HG02642 (cell line): ENCODE measurements at regions not wholly inside any gene's neighbourhood (a gene's known extent, or its start where the extent isn't known, plus 50 kb on each side); places are given as distances from the start of the nearest gene placed in this dataset.
"Not testable (repeated sequence)": the region's sequence is repeated elsewhere in the genome, so short reads cannot be mapped to it uniquely, and the experiment has no call there.

Source experiments
- ATAC-seq: cut with Tn5 transposase; IDR thresholded peaks from one replicate; pipeline ENCODE4 v1.9.1; 2021; ENCODE audit warnings: mild to moderate bottlenecking; ENCODE audit not compliant: unreplicated experiment, poor library complexity

DNA sequence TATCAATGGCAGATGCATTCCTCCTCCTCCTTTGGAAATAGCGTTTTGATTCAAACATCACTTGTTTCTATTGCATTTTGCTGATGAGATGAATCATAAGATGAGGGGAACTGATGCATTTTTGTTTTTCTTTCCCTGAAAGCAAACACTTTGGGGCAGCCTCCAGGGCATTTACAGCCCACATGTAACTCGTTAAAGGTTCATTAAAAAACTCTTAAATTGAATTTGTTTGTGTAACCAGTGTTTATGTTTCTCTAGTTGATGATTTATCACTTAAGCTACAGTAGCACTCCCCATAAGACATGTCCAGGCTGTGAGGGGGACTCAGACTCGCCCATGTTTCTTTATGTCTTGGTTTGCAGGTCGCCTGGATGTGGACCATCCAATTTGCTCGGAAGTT, 246.1 kb upstream of the ANKH start:
- ATAC-seq: no peak

DNA sequence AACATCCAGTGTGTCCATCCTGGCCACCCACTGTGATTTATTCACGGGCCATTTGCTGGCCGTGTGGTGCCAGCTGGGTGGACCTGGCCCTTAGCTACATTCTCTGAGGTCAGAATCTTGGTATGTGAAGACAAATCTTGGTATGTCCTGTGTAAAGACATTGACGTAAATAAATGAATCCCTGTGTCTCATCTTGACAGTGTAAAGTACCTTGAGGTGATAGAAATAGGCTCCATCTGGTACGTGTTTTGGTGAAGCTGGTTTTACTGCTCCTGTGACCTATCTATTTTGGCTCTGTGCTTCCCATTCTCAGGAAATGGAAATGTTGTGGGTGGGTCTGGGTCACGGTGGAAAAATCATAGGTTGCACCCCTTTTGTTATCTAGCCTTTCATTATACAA, 245.4 kb upstream of the ANKH start:
- no peak for ATAC-seq

DNA sequence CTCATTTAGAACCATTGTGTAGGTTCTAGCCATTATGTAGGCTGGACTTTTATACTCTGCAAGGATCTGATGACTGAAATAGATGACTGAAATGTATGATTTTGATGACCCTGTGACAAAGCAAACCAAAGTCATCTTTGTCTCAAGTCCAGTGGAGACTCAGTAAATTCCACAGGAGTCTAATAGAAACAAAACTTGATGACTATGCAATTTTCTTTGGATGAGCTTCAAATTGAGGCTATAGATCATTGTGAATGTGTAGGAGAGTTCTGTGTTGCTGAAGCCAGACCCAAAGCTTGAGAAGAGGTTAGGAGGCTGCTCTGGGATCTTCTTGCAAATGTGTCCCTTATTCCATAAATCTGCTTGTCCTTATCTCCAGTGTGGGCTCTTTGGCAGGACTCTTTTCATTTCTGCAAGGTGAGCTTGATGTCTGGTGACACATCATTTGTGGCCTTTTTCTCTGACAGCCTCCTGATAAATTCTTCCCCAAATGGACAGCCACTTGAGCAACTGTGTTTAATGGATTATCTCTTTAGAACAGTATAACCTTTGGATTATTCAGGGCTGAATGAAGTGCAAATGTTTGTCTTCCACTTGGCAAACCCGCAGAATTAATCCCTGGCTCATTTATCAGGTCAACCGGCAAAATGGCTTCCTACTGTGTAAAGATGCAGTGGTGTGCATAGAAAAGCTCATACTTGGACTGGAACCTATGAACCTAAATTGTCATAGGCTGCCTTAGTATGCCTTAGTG, 235.1 kb upstream of the ANKH start:
- no peak for ATAC-seq

DNA sequence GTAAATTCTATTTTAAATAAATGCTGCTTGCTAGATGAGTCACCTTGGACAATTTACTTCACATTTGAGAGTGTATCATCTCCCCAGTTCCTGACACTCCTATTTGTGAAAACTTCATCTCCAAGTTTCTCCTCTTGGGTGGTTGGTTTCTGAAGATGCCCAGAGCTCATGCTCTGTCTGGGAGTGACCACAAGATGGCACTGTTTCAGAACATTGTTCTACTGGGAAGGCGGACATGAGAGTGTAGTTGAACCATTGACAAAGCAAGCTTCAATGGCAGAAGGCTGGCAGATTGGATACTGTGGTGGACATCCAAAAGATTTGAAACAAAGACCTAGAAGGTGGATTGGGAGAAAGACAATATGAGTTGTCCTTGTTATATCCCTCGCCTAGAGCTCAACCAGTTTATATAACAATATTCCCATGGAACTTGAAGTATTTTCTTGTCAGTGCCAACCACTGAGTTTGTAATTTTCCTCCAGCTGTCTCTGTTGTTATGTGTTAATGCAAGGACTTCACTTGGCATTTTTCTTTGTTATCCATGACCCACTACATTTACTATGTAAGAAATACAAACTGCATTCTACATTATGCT, 234.3 kb upstream of the ANKH start:
- peak; percentile 96 for ATAC-seq

- no peak for ATAC-seq
Observed at GRCh38 chr5:15103864-15104263, 232.3 kb upstream of the ANKH start.

GRCh38 chr5:15103130-15103529, 231.6 kb upstream of the ANKH start:
- no peak for ATAC-seq

- ATAC-seq: no peak
Observed at GRCh38 chr5:15097552-15097951, 226.0 kb upstream of the ANKH start.

GRCh38 chr5:15096686-15097085, 225.1 kb upstream of the ANKH start:
- not testable (repeated sequence) for ATAC-seq

DNA sequence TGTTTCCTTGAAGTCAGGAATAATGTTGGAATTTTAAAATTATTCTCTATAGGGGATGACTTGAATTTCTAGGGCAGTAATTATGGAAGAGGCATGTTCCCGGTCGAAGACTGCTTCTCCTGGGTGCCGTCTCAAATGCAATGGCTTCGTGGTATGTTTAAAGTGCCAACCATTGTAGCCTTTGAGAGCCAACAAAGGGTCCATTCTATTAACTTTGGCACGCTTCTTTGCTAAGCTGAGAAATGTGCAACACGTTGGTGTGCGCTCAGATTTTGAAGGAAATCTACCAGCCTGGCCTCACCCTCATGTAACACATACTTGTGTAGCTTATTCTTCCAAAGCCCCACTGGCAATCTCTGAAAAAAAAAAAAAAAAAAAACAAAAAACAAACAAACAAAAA, 221.2 kb upstream of the ANKH start:
- ATAC-seq: no peak

GRCh38 chr5:15085671-15086070, 214.1 kb upstream of the ANKH start:
- no peak for ATAC-seq

GRCh38 chr5:15082096-15082495, 210.5 kb upstream of the ANKH start:
- no peak for ATAC-seq

DNA sequence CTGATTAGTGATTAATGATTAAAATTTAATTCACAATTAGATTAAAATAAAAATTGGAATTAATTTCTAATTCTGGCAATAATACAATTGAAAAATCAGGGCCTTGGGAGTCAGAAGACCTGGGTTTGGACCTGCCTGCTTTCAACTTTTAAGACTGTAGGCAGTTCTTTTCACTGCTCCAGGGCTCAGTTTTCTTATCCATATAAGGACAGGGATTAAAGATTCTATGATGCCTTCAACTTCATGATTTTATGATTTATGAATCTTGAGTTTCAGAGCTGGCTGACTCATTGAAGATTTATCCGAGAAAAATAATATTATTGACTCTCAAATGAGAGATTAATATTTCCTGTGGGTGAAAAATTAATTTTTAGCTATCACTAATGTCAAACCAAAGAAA, 208.6 kb upstream of the ANKH start:
- no peak for ATAC-seq

DNA sequence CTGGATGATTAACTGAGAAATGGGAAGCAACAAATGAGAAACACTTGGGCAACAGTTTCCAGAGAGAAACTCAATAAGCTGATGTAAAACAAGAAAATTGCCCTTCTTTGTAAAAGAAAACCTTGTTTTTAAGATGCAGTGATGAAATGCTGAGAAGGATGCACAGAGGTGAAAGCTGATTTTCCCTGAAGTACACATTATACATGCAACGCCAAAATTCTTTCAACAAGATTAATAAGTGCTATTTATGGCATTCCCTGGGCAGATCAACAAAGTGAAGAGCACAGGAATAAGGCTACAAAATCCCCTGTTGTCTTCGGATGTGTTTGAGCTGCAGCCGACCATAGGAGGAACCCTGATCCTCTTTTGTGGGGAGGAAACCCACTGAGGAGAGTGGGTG, 208.0 kb upstream of the ANKH start:
- no peak for ATAC-seq

DNA sequence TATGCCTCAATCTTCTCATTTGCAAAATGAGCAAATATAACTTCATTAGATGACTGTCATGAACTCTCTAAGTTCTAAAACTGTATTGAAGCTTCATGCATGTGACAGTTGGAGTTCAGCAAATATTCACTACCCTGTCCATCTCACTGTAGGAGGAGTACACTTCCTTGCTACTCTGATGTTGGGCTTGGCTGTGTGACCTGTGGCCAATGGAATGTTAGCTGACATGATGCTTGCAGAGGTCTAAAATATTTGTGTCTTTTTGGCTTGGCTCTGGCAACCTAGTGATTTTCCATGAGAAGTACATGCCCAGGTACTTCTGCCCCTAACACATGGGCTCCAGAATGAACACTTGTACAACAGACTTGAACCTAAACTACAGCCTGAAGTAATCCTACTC, 203.1 kb upstream of the ANKH start:
- no peak for ATAC-seq

DNA sequence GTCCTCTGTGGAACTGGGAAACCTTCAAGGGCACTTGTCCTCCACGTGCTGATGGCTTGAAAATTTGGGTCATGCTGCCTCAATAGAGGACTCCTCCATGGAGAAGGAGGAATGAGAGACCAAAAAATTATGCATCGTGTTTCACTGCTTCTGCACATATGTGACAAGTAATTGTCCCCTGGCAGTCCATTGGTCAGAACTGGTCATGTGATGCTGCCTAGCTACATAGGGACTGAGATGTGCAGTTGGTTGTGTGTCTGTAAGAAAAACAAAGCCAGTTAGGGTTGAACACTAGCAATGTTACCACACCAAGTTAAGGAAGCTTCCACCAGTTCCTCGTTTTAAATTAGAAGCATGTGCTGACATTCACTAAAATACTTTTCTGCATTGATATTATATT, 201.9 kb upstream of the ANKH start:
- ATAC-seq: no peak

DNA sequence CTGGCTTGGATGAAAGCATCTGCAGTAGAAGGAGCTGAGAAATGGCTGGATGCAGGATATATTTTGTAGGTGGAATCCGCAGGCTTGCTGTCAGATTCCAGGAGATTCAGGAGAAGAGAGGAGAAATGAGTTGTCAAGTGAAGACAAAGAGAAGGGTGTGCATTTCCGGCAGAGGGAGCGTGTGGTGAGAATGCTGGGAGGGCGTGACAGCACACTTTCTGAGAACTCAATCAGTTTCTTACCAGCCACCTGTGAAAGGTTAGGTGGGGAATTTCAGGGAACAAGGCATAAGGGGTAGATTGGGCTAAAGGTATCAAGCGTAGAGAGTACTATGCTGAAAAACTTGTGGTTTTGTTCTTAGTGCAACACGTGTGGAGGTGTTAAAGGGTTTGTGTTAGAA, 199.3 kb upstream of the ANKH start:
- ATAC-seq: no peak

DNA sequence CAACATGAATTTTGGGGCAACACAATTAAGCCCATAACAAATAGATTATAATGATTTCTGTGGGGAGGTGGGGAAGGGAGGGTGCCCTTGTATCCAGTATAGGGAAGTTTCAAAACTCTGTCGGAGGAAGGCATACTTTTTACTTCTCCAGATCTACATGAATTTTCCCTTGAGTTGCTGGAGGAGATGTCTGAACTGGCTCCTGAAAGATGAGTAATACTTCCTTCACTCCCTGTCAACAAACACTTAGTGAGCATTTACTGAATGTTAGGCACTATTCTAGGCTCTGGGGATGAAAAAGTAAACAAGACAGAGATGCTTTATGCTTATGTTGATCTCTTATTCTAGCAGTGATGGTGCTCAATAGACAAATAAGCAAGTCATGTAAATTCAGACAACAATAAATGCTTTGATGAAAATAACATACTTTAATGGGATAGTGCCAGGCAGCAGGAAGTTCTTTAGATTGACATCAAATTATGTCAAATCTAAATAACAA, 197.9 kb upstream of the ANKH start:
- no peak for ATAC-seq

- ATAC-seq: no peak
Observed at GRCh38 chr5:15065091-15065490, 193.5 kb upstream of the ANKH start.

DNA sequence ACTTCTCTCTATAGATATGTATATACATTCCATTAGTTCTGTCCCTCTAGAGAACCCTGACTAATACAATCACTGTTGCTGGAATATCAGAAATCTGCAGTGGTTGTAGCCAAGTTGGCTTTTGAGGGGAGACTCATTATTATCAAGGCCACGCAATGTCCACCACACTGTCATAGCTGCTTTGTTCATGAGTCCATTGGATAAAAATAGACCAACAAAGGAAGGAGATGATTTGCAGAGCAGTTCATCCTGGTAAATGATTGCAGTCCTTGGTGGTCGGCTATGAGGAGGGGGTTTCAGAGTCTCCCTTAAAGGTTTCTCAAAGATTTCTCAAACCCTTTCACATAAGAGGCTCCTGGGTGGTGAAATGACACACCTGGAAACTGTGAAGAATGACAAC, 192.8 kb upstream of the ANKH start:
- no peak for ATAC-seq

GRCh38 chr5:15056988-15057592, 185.5 kb upstream of the ANKH start:
- no peak for ATAC-seq

GRCh38 chr5:15044521-15044920, 172.9 kb upstream of the ANKH start:
- ATAC-seq: no peak
